ENCODE measurements at regions not wholly inside any gene's neighbourhood (a gene's known extent, or its start where the extent isn't known, plus 50 kb on each side); places are given as distances from the start of the nearest gene placed in this dataset.
A peak's percentile ranks its signal among the peaks of the same experiment; 100 is the strongest.

GRCh38 chr9:34809504-34810186, 99.7 kb upstream of the CCL21 start:
- peak overlapping the region in 1 of 2 donors; percentile 31 for H3K4me3 ChIP-seq (ENCODE audit: low read depth in 1 of 2, low read length in 2 of 2)
- peaks cover 0 to 6% of the 10 kb centered on the region in 2 donors for H3K4me1 ChIP-seq (ENCODE audit: control insufficient read depth in 2 of 2, insufficient read depth in 2 of 2, low read length in 1 of 2)
- no peaks in the 10 kb centered on the region for H3K36me3 ChIP-seq (ENCODE audit: control insufficient read depth in 2 of 2, insufficient read depth in 2 of 2, low read length in 1 of 2)
- no peak overlapping the region for H3K27ac ChIP-seq (ENCODE audit: low read depth in 2 of 2, low read length in 1 of 2)
- H3K9me3 ChIP-seq (ENCODE audit: control insufficient read depth in 2 of 2, insufficient read depth in 1 of 2, low read depth in 1 of 2, low read length in 1 of 2) = peaks cover 0 to 6% of the 10 kb centered on the region in 2 donors
- peaks cover 0 to 7% of the 10 kb centered on the region in 2 donors for H3K27me3 ChIP-seq (ENCODE audit: control insufficient read depth in 1 of 2, insufficient read depth in 2 of 2, low read length in 2 of 2)
- WGBS, 2 donors = 11 to 13% methylated on average over 62 to 70 of the region's 70 CpGs

GRCh38 chr9:34802916-34803315, 93.0 kb upstream of the CCL21 start:
- H3K36me3 ChIP-seq (ENCODE audit: control insufficient read depth in 2 of 2, insufficient read depth in 2 of 2, low read length in 1 of 2) = no peaks in the 10 kb centered on the region
- H3K9me3 ChIP-seq (ENCODE audit: control insufficient read depth in 2 of 2, insufficient read depth in 1 of 2, low read depth in 1 of 2, low read length in 1 of 2) = no peaks in the 10 kb centered on the region
- WGBS, 2 donors = 38 to 40% methylated on average over 2 of the region's 2 CpGs
- H3K4me3 ChIP-seq (ENCODE audit: low read depth in 1 of 2, low read length in 2 of 2) = no peak overlapping the region
- no peaks in the 10 kb centered on the region for H3K27me3 ChIP-seq (ENCODE audit: control insufficient read depth in 1 of 2, insufficient read depth in 2 of 2, low read length in 2 of 2)
- no peaks in the 10 kb centered on the region for H3K4me1 ChIP-seq (ENCODE audit: control insufficient read depth in 2 of 2, insufficient read depth in 2 of 2, low read length in 1 of 2)
- no peak overlapping the region for H3K27ac ChIP-seq (ENCODE audit: low read depth in 2 of 2, low read length in 1 of 2)

DNA sequence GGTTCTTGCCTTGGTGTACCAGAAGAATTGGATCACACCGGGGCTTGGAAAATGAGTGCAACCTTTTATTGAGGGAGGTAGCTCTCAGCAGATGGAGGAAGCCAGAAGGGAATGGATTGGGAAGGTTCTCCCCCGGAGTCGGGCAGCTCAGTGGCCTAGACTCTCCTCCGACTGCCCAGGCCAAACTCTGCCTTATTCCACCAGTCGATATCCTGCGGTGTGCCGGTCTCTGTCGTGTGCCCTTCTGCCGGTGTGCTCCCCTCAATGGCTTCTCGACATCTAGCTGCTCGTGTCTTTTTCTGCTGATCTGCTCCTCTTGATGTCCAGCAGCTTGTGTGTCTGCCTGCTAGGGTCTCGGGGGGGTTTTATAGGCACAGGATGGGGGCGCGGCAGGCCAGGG, 87.4 kb upstream of the CCL21 start:
- no peak overlapping the region for H3K4me3 ChIP-seq (ENCODE audit: low read depth in 1 of 2, low read length in 2 of 2)
- H3K27me3 ChIP-seq (ENCODE audit: control insufficient read depth in 1 of 2, insufficient read depth in 2 of 2, low read length in 2 of 2) = peaks cover 0 to 4% of the 10 kb centered on the region in 2 donors
- no peaks in the 10 kb centered on the region for H3K9me3 ChIP-seq (ENCODE audit: control insufficient read depth in 2 of 2, insufficient read depth in 1 of 2, low read depth in 1 of 2, low read length in 1 of 2)
- 82 to 83% methylated on average over 14 of the region's 14 CpGs for WGBS, 2 donors
- no peaks in the 10 kb centered on the region for H3K36me3 ChIP-seq (ENCODE audit: control insufficient read depth in 2 of 2, insufficient read depth in 2 of 2, low read length in 1 of 2)
- no peaks in the 10 kb centered on the region for H3K4me1 ChIP-seq (ENCODE audit: control insufficient read depth in 2 of 2, insufficient read depth in 2 of 2, low read length in 1 of 2)
- H3K27ac ChIP-seq (ENCODE audit: low read depth in 2 of 2, low read length in 1 of 2) = no peak overlapping the region

DNA sequence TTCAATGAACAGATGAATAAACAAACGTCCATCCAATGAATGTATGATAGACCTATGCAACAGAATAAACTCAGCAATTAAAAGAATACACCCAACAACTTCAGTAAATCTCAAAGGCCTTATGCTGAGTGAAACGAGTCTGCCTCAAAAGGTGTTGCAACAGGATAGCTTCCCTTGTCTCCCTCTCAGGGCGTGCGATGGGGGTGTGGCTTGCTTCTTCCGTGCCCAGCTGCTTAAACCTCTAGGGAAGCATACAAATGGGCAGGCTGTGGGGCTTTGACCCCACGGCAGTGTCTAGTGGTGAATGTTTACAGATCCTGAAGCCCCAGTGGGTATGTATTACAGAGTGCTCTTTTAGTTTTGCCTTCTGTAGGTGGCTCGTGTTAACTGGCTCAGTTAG, 87.0 kb upstream of the CCL21 start:
- 16% methylated on average over 7 of the region's 7 CpGs for WGBS, 2 donors
- no peaks in the 10 kb centered on the region for H3K4me1 ChIP-seq (ENCODE audit: control insufficient read depth in 2 of 2, insufficient read depth in 2 of 2, low read length in 1 of 2)
- H3K9me3 ChIP-seq (ENCODE audit: control insufficient read depth in 2 of 2, insufficient read depth in 1 of 2, low read depth in 1 of 2, low read length in 1 of 2) = no peaks in the 10 kb centered on the region
- H3K27me3 ChIP-seq (ENCODE audit: control insufficient read depth in 1 of 2, insufficient read depth in 2 of 2, low read length in 2 of 2) = peaks cover 0 to 4% of the 10 kb centered on the region in 2 donors
- H3K27ac ChIP-seq (ENCODE audit: low read depth in 2 of 2, low read length in 1 of 2) = no peak overlapping the region
- H3K36me3 ChIP-seq (ENCODE audit: control insufficient read depth in 2 of 2, insufficient read depth in 2 of 2, low read length in 1 of 2) = no peaks in the 10 kb centered on the region
- H3K4me3 ChIP-seq (ENCODE audit: low read depth in 1 of 2, low read length in 2 of 2) = no peak overlapping the region

GRCh38 chr9:34793428-34793827, 83.5 kb upstream of the CCL21 start:
- 58 to 69% methylated on average over 2 of the region's 2 CpGs for WGBS, 2 donors

GRCh38 chr9:34783951-34784487, 74.1 kb upstream of the CCL21 start:
- 42 to 48% methylated on average over 4 of the region's 4 CpGs for WGBS, 2 donors

More at GRCh38 chr9:34793428-34793827, 83.5 kb upstream of the CCL21 start:
- H3K27ac ChIP-seq (ENCODE audit: low read depth in 2 of 2, low read length in 1 of 2) = no peak overlapping the region
- H3K4me3 ChIP-seq (ENCODE audit: low read depth in 1 of 2, low read length in 2 of 2) = no peak overlapping the region
- H3K9me3 ChIP-seq (ENCODE audit: control insufficient read depth in 2 of 2, insufficient read depth in 1 of 2, low read depth in 1 of 2, low read length in 1 of 2) = no peaks in the 10 kb centered on the region
- H3K36me3 ChIP-seq (ENCODE audit: control insufficient read depth in 2 of 2, insufficient read depth in 2 of 2, low read length in 1 of 2) = no peaks in the 10 kb centered on the region
- peaks cover 0 to 4% of the 10 kb centered on the region in 2 donors for H3K27me3 ChIP-seq (ENCODE audit: control insufficient read depth in 1 of 2, insufficient read depth in 2 of 2, low read length in 2 of 2)
- H3K4me1 ChIP-seq (ENCODE audit: control insufficient read depth in 2 of 2, insufficient read depth in 2 of 2, low read length in 1 of 2) = no peaks in the 10 kb centered on the region

GRCh38 chr9:34782372-34782771, 72.4 kb upstream of the CCL21 start:
- Histone ChIP-seq H3K4me1 (ENCODE audit: control insufficient read depth in 2 of 2, insufficient read depth in 2 of 2, low read length in 1 of 2) (no peaks in the 10 kb centered on the region), H3K27me3 (ENCODE audit: control insufficient read depth in 1 of 2, insufficient read depth in 2 of 2, low read length in 2 of 2) (no peaks in the 10 kb centered on the region), H3K36me3 (ENCODE audit: control insufficient read depth in 2 of 2, insufficient read depth in 2 of 2, low read length in 1 of 2) (no peaks in the 10 kb centered on the region), H3K4me3 (ENCODE audit: low read depth in 1 of 2, low read length in 2 of 2) (no peak overlapping the region), H3K27ac (ENCODE audit: low read depth in 2 of 2, low read length in 1 of 2) (no peak overlapping the region), H3K9me3 (ENCODE audit: control insufficient read depth in 2 of 2, insufficient read depth in 1 of 2, low read depth in 1 of 2, low read length in 1 of 2) (no peaks in the 10 kb centered on the region)
- 95 to 98% methylated on average over 2 of the region's 2 CpGs for WGBS, 2 donors

More at GRCh38 chr9:34783951-34784487, 74.1 kb upstream of the CCL21 start:
- Histone ChIP-seq H3K4me1 (ENCODE audit: control insufficient read depth in 2 of 2, insufficient read depth in 2 of 2, low read length in 1 of 2) (no peaks in the 10 kb centered on the region), H3K36me3 (ENCODE audit: control insufficient read depth in 2 of 2, insufficient read depth in 2 of 2, low read length in 1 of 2) (no peaks in the 10 kb centered on the region), H3K4me3 (ENCODE audit: low read depth in 1 of 2, low read length in 2 of 2) (no peak overlapping the region), H3K27me3 (ENCODE audit: control insufficient read depth in 1 of 2, insufficient read depth in 2 of 2, low read length in 2 of 2) (no peaks in the 10 kb centered on the region), H3K9me3 (ENCODE audit: control insufficient read depth in 2 of 2, insufficient read depth in 1 of 2, low read depth in 1 of 2, low read length in 1 of 2) (no peaks in the 10 kb centered on the region), H3K27ac (ENCODE audit: low read depth in 2 of 2, low read length in 1 of 2) (no peak overlapping the region)

DNA sequence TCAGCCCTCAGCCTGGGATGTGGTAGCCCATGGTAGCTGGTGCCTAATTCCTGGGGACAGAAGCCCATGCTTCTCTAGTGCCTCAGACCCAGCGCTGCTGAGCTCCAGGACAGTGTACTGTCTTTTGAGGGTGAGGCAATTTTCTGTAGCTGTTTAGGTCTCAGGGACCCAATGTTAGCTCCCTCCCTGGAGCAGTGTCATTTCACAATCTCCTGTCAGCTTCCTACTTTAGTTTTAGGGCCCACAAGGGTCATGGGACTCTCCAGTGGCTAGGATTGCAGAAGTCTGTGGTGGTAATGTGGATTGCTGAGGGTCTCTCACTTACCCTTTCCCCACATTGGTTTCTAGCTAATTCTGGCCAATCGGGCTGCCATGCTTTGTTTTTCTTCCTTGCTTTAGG, 67.7 kb upstream of the CCL21 start:
- H3K27ac ChIP-seq (ENCODE audit: low read depth in 2 of 2, low read length in 1 of 2) = no peak overlapping the region
- H3K27me3 ChIP-seq (ENCODE audit: control insufficient read depth in 1 of 2, insufficient read depth in 2 of 2, low read length in 2 of 2) = no peaks in the 10 kb centered on the region
- H3K36me3 ChIP-seq (ENCODE audit: control insufficient read depth in 2 of 2, insufficient read depth in 2 of 2, low read length in 1 of 2) = no peaks in the 10 kb centered on the region
- 86 to 87% methylated on average over 2 of the region's 2 CpGs for WGBS, 2 donors
- no peak overlapping the region for H3K4me3 ChIP-seq (ENCODE audit: low read depth in 1 of 2, low read length in 2 of 2)
- no peaks in the 10 kb centered on the region for H3K4me1 ChIP-seq (ENCODE audit: control insufficient read depth in 2 of 2, insufficient read depth in 2 of 2, low read length in 1 of 2)
- no peaks in the 10 kb centered on the region for H3K9me3 ChIP-seq (ENCODE audit: control insufficient read depth in 2 of 2, insufficient read depth in 1 of 2, low read depth in 1 of 2, low read length in 1 of 2)

- H3K4me1 ChIP-seq (ENCODE audit: control insufficient read depth in 2 of 2, insufficient read depth in 2 of 2, low read length in 1 of 2) = no peaks in the 10 kb centered on the region
- no peak overlapping the region for H3K27ac ChIP-seq (ENCODE audit: low read depth in 2 of 2, low read length in 1 of 2)
- no peaks in the 10 kb centered on the region for H3K36me3 ChIP-seq (ENCODE audit: control insufficient read depth in 2 of 2, insufficient read depth in 2 of 2, low read length in 1 of 2)
- H3K27me3 ChIP-seq (ENCODE audit: control insufficient read depth in 1 of 2, insufficient read depth in 2 of 2, low read length in 2 of 2) = no peaks in the 10 kb centered on the region
- H3K4me3 ChIP-seq (ENCODE audit: low read depth in 1 of 2, low read length in 2 of 2) = no peak overlapping the region
- H3K9me3 ChIP-seq (ENCODE audit: control insufficient read depth in 2 of 2, insufficient read depth in 1 of 2, low read depth in 1 of 2, low read length in 1 of 2) = no peaks in the 10 kb centered on the region
- 78 to 84% methylated on average over 1 of the region's 1 CpG for WGBS, 2 donors
Observed at GRCh38 chr9:34773955-34774354, 64.0 kb upstream of the CCL21 start.

- no peaks in the 10 kb centered on the region for H3K36me3 ChIP-seq (ENCODE audit: control insufficient read depth in 2 of 2, insufficient read depth in 2 of 2, low read length in 1 of 2)
- no peaks in the 10 kb centered on the region for H3K27me3 ChIP-seq (ENCODE audit: control insufficient read depth in 1 of 2, insufficient read depth in 2 of 2, low read length in 2 of 2)
- 56 to 69% methylated on average over 4 of the region's 4 CpGs for WGBS, 2 donors
- no peaks in the 10 kb centered on the region for H3K4me1 ChIP-seq (ENCODE audit: control insufficient read depth in 2 of 2, insufficient read depth in 2 of 2, low read length in 1 of 2)
- no peak overlapping the region for H3K27ac ChIP-seq (ENCODE audit: low read depth in 2 of 2, low read length in 1 of 2)
- H3K9me3 ChIP-seq (ENCODE audit: control insufficient read depth in 2 of 2, insufficient read depth in 1 of 2, low read depth in 1 of 2, low read length in 1 of 2) = no peaks in the 10 kb centered on the region
- no peak overlapping the region for H3K4me3 ChIP-seq (ENCODE audit: low read depth in 1 of 2, low read length in 2 of 2)
Observed at GRCh38 chr9:34773306-34773910, 63.5 kb upstream of the CCL21 start.

All from esophagus (tissue), 2 donors.